Pancreas (tissue), 10 donors: ENCODE measurements at regions not wholly inside any gene's neighbourhood (a gene's known extent, or its start where the extent isn't known, plus 50 kb on each side); places are given as distances from the start of the nearest gene placed in this dataset.

Source experiments
- ATAC-seq, 4 donors: fragments of 200-7000 bp; cut with Tn5 transposase; one replicate each; pipeline versions ENCODE4 v1.8.0 to v1.9.1; 2020; ENCODE audit warnings: mild to moderate bottlenecking in 4 of 4, moderate library complexity in 4 of 4
- DNase-seq, 6 donors: peaks; one replicate each; pipeline ENCODE4 v3.0.0-alpha.2; 2020
- FAIRE-seq: peaks from 2 replicates; lab custom pipeline; 2012; peaks lifted over from hg19 to GRCh38; lab: Jason Lieb, UNC
- H3K27ac ChIP-seq, 4 donors: fragments of 200-600 bp; sonication (generic); 1 replicate in 3 of 4; 2 replicates in 1 of 4; pipeline versions ENCODE4 v1.5.0 to v1.8.0; 2020
- H3K27me3 ChIP-seq, 4 donors: fragments of 200-600 bp; one replicate each; pipeline ENCODE4 v1.8.0; 2021
- H3K36me3 ChIP-seq, 3 donors: fragments of 200-600 bp; sonication (generic) in 1 of 3; one replicate each; pipeline versions ENCODE4 v1.5.0 to v1.8.0; 2020 to 2021
- H3K4me1 ChIP-seq, 3 donors: fragments of 200-600 bp; one replicate each; pipeline ENCODE4 v1.8.0; 2021
- H3K4me3 ChIP-seq, 4 donors: fragments of 200-600 bp; sonication (generic) in 2 of 4; one replicate each; pipeline versions ENCODE4 v1.5.0 to v1.8.0; 2020 to 2021
- H3K9me3 ChIP-seq, 4 donors: fragments of 200-600 bp; one replicate each; pipeline ENCODE4 v1.8.0; 2021
- CTCF ChIP-seq, 4 donors: fragments of 200-600 bp; sonication (generic) in 3 of 4; IDR thresholded peaks; one replicate each; pipeline versions ENCODE4 v1.5.0 to v1.8.0; 2021; ENCODE audit warnings: antibody characterized with exemption in 4 of 4
- WGBS, 2 donors: extraction: QIAGEN DNeasy Blood & Tissue Kit; methylation state at CpG; one replicate each; pipeline ENCODE4 v1.1.7; 2013; 5-methylcytosine and 5-hydroxymethylcytosine counted together
- intact Hi-C, 3 donors: fragments of 100-400 bp; cut with DNase I; formaldehyde crosslinking; loops; one replicate each; pipeline versions ENCODE4 v1.11.1 to v1.14.2; 2022
- donor health status: healthy with polysubstance abuse.
- donor health status: DM: no; HTN: no; CAD: no; lungs with moderate emphysema.
- donor health status: DM: no; HTN: no; CAD: no.
- donor health status: control.
- donor health status: control.
- donor health status: Bipolar disorder and iron deficiency.
- donor health status: DM: yes; HTN: yes; CAD: no.
- donor health status: DM: no; HTN: no; CAD: no.
- donor health status: DM: no; HTN: no; CAD: no.
- donor health status: DM: yes; HTN: yes; CAD: no.

GRCh38 chr14:97444248-97444647, 647.1 kb downstream of the VRK1 start:
- Histone ChIP-seq H3K36me3 (no peaks in the 10 kb centered on the region), H3K27ac (no peak overlapping the region), H3K9me3 (no peaks in the 10 kb centered on the region), H3K4me1 (no peaks in the 10 kb centered on the region), H3K4me3 (no peak overlapping the region), H3K27me3 (no peaks in the 10 kb centered on the region)
- no peak for TF ChIP-seq CTCF (IDR thresholded peaks at IDR 0.05)
- DNase-seq, result no peak
- intact Hi-C loops, result no loop called here
- WGBS, 2 donors, result 64 to 79% methylated on average over 5 of the region's 5 CpGs
- no peak for ATAC-seq
- FAIRE-seq, result no peak

- no peak for FAIRE-seq
Observed at GRCh38 chr14:97445367-97445766, 648.2 kb downstream of the VRK1 start.

GRCh38 chr14:97446087-97446486, 648.9 kb downstream of the VRK1 start:
- Histone ChIP-seq H3K27ac (no peak overlapping the region), H3K9me3 (no peaks in the 10 kb centered on the region), H3K36me3 (no peaks in the 10 kb centered on the region), H3K4me1 (no peaks in the 10 kb centered on the region), H3K27me3 (no peaks in the 10 kb centered on the region), H3K4me3 (no peak overlapping the region)
- intact Hi-C loops, result no loop called here
- DNase-seq (no peak), FAIRE-seq (no peak), ATAC-seq (no peak)
- WGBS, 2 donors, result 87 to 90% methylated on average over 4 of the region's 4 CpGs
- TF ChIP-seq CTCF (IDR thresholded peaks at IDR 0.05), result no peak

More at GRCh38 chr14:97445367-97445766, 648.2 kb downstream of the VRK1 start:
- no peaks in the 10 kb centered on the region for H3K9me3 ChIP-seq
- 62 to 72% methylated on average over 7 of the region's 7 CpGs for WGBS, 2 donors
- H3K27me3 ChIP-seq, result no peaks in the 10 kb centered on the region
- intact Hi-C loops, result no loop called here
- ATAC-seq (no peak), DNase-seq (no peak)
- no peak overlapping the region for H3K4me3 ChIP-seq
- no peaks in the 10 kb centered on the region for H3K36me3 ChIP-seq
- no peak for TF ChIP-seq CTCF (IDR thresholded peaks at IDR 0.05)
- H3K4me1 ChIP-seq, result no peaks in the 10 kb centered on the region
- no peak overlapping the region for H3K27ac ChIP-seq

- FAIRE-seq (no peak), DNase-seq (no peak), ATAC-seq (no peak)
- Histone ChIP-seq H3K4me3 (no peak overlapping the region), H3K36me3 (no peaks in the 10 kb centered on the region), H3K9me3 (no peaks in the 10 kb centered on the region), H3K4me1 (no peaks in the 10 kb centered on the region), H3K27ac (no peak overlapping the region), H3K27me3 (no peaks in the 10 kb centered on the region)
- no peak for TF ChIP-seq CTCF (IDR thresholded peaks at IDR 0.05)
- intact Hi-C loops, result no loop called here
Observed at GRCh38 chr14:97452314-97452713, 655.1 kb downstream of the VRK1 start.

GRCh38 chr14:97453991-97454390, 656.8 kb downstream of the VRK1 start:
- Histone ChIP-seq H3K36me3 (no peaks in the 10 kb centered on the region), H3K9me3 (no peaks in the 10 kb centered on the region), H3K4me3 (no peak overlapping the region), H3K4me1 (no peaks in the 10 kb centered on the region), H3K27ac (no peak overlapping the region), H3K27me3 (no peaks in the 10 kb centered on the region)
- no peak for DNase-seq
- intact Hi-C loops, result no loop called here
- WGBS, 2 donors, result 87 to 91% methylated on average over 2 of the region's 2 CpGs
- TF ChIP-seq CTCF (IDR thresholded peaks at IDR 0.05), result no peak
- ATAC-seq, result no peak
- FAIRE-seq, result no peak
